BE2C (cell line): ENCODE measurements at regions not wholly inside any gene's neighbourhood (a gene's known extent, or its start where the extent isn't known, plus 50 kb on each side); places are given as distances from the start of the nearest gene placed in this dataset.

Experiments
- DNase-seq: peaks from one replicate; pipeline ENCODE4 v3.0.0-alpha.2; 2020
- H3K27me3 ChIP-seq: fragments of 250-450 bp; sonication (Bioruptor Pico); 2 replicates; pipeline ENCODE4 v1.5.1; 2020; ENCODE audit warnings: mild to moderate bottlenecking
- H3K36me3 ChIP-seq: fragments of 250-450 bp; sonication (Bioruptor Pico); 2 replicates; pipeline ENCODE4 v1.5.1; 2020; ENCODE audit warnings: mild to moderate bottlenecking
- H3K4me1 ChIP-seq: fragments of 250-450 bp; sonication (Bioruptor Pico); 2 replicates; pipeline ENCODE4 v1.5.1; 2020
- H3K4me3 ChIP-seq: 2 replicates; pipeline ENCODE4 v1.5.1; 2011; ENCODE audit warnings: low read depth, low read length
- H3K9me3 ChIP-seq: fragments of 250-450 bp; sonication (Bioruptor Pico); 2 replicates; pipeline ENCODE4 v1.5.1; 2020
- CTCF ChIP-seq: IDR thresholded peaks from 2 replicates; pipeline ENCODE4 v1.5.1; 2012; ENCODE audit warnings: mild to moderate bottlenecking, low read depth, low read length

- Histone ChIP-seq H3K36me3 (no peaks in the 10 kb centered on the region), H3K4me3 (no peak overlapping the region), H3K4me1 (no peaks in the 10 kb centered on the region), H3K27me3 (no peaks in the 10 kb centered on the region), H3K9me3 (no peaks in the 10 kb centered on the region)
- DNase-seq = no peak
- no peak for TF ChIP-seq CTCF
Measured at GRCh38 chr6:66913657-66914056, 1206.6 kb upstream of the EYS start.

- no peak for DNase-seq
- no peak overlapping the region for H3K4me3 ChIP-seq
- no peaks in the 10 kb centered on the region for H3K9me3 ChIP-seq
- no peaks in the 10 kb centered on the region for H3K27me3 ChIP-seq
- no peaks in the 10 kb centered on the region for H3K36me3 ChIP-seq
- TF ChIP-seq CTCF = no peak
- H3K4me1 ChIP-seq = peaks cover 4% of the 10 kb centered on the region; the same call in 1 of the 2 replicates
Measured at GRCh38 chr6:66902457-66902856, 1195.4 kb upstream of the EYS start.

DNA sequence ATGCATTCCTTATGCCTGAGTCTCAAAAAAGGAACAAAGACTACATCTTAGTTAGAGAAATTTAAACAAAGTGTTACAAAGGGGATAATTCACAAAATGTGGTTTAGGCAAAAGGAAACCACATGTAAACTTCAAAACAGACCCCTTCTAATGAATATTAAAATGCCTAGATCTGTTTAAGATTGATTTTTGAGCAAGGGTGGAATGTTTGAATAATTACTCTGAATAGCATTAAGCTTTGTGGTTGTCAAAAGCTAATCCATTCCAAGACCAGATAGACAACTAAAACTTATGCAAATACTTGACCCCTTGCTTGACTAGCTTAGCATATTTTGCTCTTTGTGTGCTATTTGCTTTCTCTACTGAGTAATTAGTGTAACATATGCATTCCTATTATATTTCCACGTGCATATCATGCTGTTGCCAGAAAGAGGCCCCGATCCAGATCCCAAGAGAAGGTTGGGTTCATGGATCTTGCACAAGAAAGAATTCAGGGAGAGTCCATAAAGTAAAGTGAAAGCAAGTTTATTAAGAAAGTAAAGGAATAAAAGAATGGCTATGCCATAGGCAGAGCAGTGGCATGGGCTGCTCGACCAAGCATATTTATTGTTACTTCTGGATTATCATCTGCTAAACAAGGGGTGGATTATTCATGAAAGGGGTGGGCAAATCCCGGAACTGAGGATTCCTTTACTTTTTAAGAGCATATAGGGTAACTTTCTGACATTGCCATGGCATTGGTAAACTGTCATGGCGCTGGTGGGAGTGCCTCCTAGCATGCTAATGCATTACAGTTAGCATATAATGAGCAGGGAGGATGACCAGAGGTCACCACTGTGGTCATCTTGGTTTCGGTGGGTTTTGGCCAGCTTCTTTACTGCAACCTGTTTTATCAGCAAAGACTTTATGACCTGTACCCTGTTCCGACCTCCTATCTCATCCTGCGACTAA is 1193.4 kb upstream of the EYS start:
- TF ChIP-seq CTCF = no peak
- Histone ChIP-seq H3K4me3 (no peak overlapping the region), H3K27me3 (no peaks in the 10 kb centered on the region), H3K9me3 (no peaks in the 10 kb centered on the region; the same call in 1 of the 2 replicates), H3K4me1 (peaks cover 4% of the 10 kb centered on the region; the same call in 1 of the 2 replicates), H3K36me3 (no peaks in the 10 kb centered on the region)
- no peak for DNase-seq

DNA sequence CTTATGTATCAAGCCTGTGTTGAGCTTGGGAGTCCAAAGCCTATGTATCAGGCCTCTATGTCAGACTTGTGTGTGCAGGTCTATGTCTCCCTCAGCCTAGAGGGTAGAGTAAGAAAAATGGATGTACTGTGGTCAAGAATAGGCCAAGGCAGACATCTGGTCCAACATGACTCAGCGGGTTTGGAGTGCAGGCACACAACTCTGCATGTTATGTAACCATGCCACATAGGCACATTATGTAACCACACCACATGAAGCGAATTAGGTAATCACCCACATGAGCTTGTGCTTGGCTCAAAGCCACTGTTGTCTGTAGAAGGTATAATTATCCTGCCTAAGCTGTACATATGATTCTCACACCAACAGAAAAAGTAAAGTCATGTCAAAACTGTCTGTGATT is 1190.5 kb upstream of the EYS start:
- no peaks in the 10 kb centered on the region for H3K36me3 ChIP-seq
- H3K4me3 ChIP-seq = no peak overlapping the region
- H3K27me3 ChIP-seq = no peaks in the 10 kb centered on the region
- no peaks in the 10 kb centered on the region; the same call in 1 of the 2 replicates for H3K9me3 ChIP-seq
- peaks cover 4% of the 10 kb centered on the region; the same call in 1 of the 2 replicates for H3K4me1 ChIP-seq
- TF ChIP-seq CTCF = no peak
- peak; percentile 23 for DNase-seq

DNA sequence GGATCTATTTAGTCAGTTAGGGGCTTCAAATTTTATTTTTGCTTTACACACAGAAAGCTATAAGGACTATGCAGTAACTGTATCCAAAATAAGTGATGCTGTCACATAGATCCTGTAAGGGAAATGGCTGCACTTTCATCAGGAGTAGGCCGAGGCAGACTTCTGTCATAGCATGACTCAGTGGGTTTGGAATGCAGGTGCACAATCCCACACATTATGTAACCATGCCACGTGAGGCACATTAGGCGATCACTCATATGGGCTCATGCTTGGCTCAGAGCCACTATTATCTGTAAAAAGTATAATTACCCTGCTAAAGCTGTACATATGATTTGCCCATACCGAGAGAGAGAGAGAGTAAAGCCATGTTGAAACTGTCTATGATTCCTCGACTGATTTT is 1189.4 kb upstream of the EYS start:
- no peaks in the 10 kb centered on the region for H3K27me3 ChIP-seq
- TF ChIP-seq CTCF = no peak
- DNase-seq = no peak
- H3K4me1 ChIP-seq = no peaks in the 10 kb centered on the region
- H3K9me3 ChIP-seq = no peaks in the 10 kb centered on the region; the same call in 1 of the 2 replicates
- H3K36me3 ChIP-seq = no peaks in the 10 kb centered on the region
- no peak overlapping the region for H3K4me3 ChIP-seq

DNA sequence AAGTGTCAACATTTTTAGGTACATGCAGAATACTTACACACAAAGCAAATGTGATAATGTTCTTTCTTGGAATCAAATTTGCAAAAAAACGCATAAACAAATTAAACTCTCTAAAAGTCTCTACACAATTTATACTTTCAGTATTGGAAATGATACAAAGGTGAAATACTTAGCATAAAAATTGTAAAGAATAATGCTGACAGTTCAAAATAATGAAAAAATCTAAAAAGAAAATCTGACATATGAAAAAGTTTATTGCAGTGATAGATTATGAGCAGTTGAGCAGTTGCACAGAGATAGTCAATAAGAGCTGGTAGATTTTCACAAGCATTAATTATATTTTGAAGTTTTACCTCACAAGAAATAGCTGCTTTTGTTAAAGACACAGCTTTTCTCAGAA is 1176.4 kb upstream of the EYS start:
- Histone ChIP-seq H3K4me1 (no peaks in the 10 kb centered on the region), H3K36me3 (no peaks in the 10 kb centered on the region), H3K9me3 (peaks cover 7% of the 10 kb centered on the region), H3K4me3 (no peak overlapping the region), H3K27me3 (no peaks in the 10 kb centered on the region)
- no peak for TF ChIP-seq CTCF
- DNase-seq = no peak
